ENCODE measurements at regions not wholly inside any gene's neighbourhood (a gene's known extent, or its start where the extent isn't known, plus 50 kb on each side); places are given as distances from the start of the nearest gene placed in this dataset.

GRCh38 chr9:82894961-82895821 lies 167.8 kb downstream of the RASEF start:
- H3K79me2 ChIP-seq (ENCODE audit: control insufficient read depth, low read length) = no peaks in the 10 kb centered on the region
- no peak overlapping the region for H3K4me3 ChIP-seq (ENCODE audit: low read length)
- TF ChIP-seq CTCF (IDR thresholded peaks at IDR 0.05; ENCODE audit: low read depth, low read length, poor library complexity, severe bottlenecking) (no peak), EZH2phosphoT487 (IDR thresholded peaks at IDR 0.05; ENCODE audit: borderline replicate concordance, low read length) (no peak)
- no peaks in the 10 kb centered on the region for H3K4me1 ChIP-seq (ENCODE audit: control insufficient read depth, low read length)
- H3K4me2 ChIP-seq (ENCODE audit: low read length) = no peak overlapping the region
- H3K27me3 ChIP-seq (ENCODE audit: control insufficient read depth, low read length) = no peaks in the 10 kb centered on the region
- no peaks in the 10 kb centered on the region for H4K20me1 ChIP-seq (ENCODE audit: control insufficient read depth, insufficient read depth, low read depth, low read length)
- H3K27ac ChIP-seq (ENCODE audit: low read depth, low read length) = no peak overlapping the region
- no peaks in the 10 kb centered on the region for H3F3A ChIP-seq (ENCODE audit: control insufficient read depth, insufficient read depth)
- no peaks in the 10 kb centered on the region for H3K36me3 ChIP-seq (ENCODE audit: control insufficient read depth, low read length)
- H3K9me3 ChIP-seq (ENCODE audit: control insufficient read depth, insufficient read depth, low read length) = no peaks in the 10 kb centered on the region
- H3K9me2 ChIP-seq (replicated peaks; ENCODE audit: control insufficient read depth, low read length) = no peaks in the 10 kb centered on the region

- Histone ChIP-seq H3K27ac (ENCODE audit: low read depth, low read length) (no peak overlapping the region), H3K36me3 (ENCODE audit: control insufficient read depth, low read length) (no peaks in the 10 kb centered on the region), H3K27me3 (ENCODE audit: control insufficient read depth, low read length) (no peaks in the 10 kb centered on the region), H3F3A (ENCODE audit: control insufficient read depth, insufficient read depth) (no peaks in the 10 kb centered on the region), H3K9me2 (replicated peaks; ENCODE audit: control insufficient read depth, low read length) (no peaks in the 10 kb centered on the region), H3K4me1 (ENCODE audit: control insufficient read depth, low read length) (no peaks in the 10 kb centered on the region), H3K9me3 (ENCODE audit: control insufficient read depth, insufficient read depth, low read length) (no peaks in the 10 kb centered on the region), H4K20me1 (ENCODE audit: control insufficient read depth, insufficient read depth, low read depth, low read length) (no peaks in the 10 kb centered on the region), H3K4me3 (ENCODE audit: low read length) (no peak overlapping the region), H3K4me2 (ENCODE audit: low read length) (no peak overlapping the region), H3K79me2 (ENCODE audit: control insufficient read depth, low read length) (no peaks in the 10 kb centered on the region)
- no peak for TF ChIP-seq CTCF (IDR thresholded peaks at IDR 0.05; ENCODE audit: low read depth, low read length, poor library complexity, severe bottlenecking)
- TF ChIP-seq EZH2phosphoT487 (IDR thresholded peaks at IDR 0.05; ENCODE audit: borderline replicate concordance, low read length) = no peak
Measured at GRCh38 chr9:82895822-82896110, 167.2 kb downstream of the RASEF start.

- H3K36me3 ChIP-seq (ENCODE audit: control insufficient read depth, low read length) = no peaks in the 10 kb centered on the region
- H3K4me3 ChIP-seq (ENCODE audit: low read length) = no peak overlapping the region
- H3K79me2 ChIP-seq (ENCODE audit: control insufficient read depth, low read length) = no peaks in the 10 kb centered on the region
- H3K27me3 ChIP-seq (ENCODE audit: control insufficient read depth, low read length) = no peaks in the 10 kb centered on the region
- TF ChIP-seq EZH2phosphoT487 (IDR thresholded peaks at IDR 0.05; ENCODE audit: borderline replicate concordance, low read length) (no peak), CTCF (IDR thresholded peaks at IDR 0.05; ENCODE audit: low read depth, low read length, poor library complexity, severe bottlenecking) (no peak)
- no peaks in the 10 kb centered on the region for H3K9me3 ChIP-seq (ENCODE audit: control insufficient read depth, insufficient read depth, low read length)
- H3K4me1 ChIP-seq (ENCODE audit: control insufficient read depth, low read length) = no peaks in the 10 kb centered on the region
- H3F3A ChIP-seq (ENCODE audit: control insufficient read depth, insufficient read depth) = no peaks in the 10 kb centered on the region
- no peak overlapping the region for H3K4me2 ChIP-seq (ENCODE audit: low read length)
- H3K9me2 ChIP-seq (replicated peaks; ENCODE audit: control insufficient read depth, low read length) = no peaks in the 10 kb centered on the region
- no peaks in the 10 kb centered on the region for H4K20me1 ChIP-seq (ENCODE audit: control insufficient read depth, insufficient read depth, low read depth, low read length)
- no peak overlapping the region for H3K27ac ChIP-seq (ENCODE audit: low read depth, low read length)
Measured at GRCh38 chr9:82903503-82903902, 159.4 kb downstream of the RASEF start.

Measured in DOHH2 (cell line).